ENCODE measurements at regions not wholly inside any gene's neighbourhood (a gene's known extent, or its start where the extent isn't known, plus 50 kb on each side); places are given as distances from the start of the nearest gene placed in this dataset.

DNA sequence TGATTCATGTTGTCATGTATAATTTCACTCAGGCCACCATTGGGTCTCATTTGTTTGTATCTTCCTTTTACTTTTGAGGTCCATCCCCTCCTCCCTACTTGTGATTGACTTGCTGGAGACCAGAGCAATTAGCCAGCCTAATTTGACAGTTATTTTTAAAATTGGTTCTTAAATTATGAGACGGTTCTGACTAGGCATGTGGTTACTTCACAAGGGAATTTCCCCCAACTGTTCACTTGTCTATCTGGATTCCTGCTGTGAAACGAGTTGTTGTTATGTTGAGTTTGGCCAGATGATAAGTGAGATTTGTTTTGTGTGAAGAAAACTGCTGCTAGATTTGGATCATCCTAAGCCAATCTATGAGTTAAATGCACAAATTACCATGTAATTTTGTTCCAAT is 359.1 kb downstream of the BARHL2 start:
- TF ChIP-seq, protein P1, sequence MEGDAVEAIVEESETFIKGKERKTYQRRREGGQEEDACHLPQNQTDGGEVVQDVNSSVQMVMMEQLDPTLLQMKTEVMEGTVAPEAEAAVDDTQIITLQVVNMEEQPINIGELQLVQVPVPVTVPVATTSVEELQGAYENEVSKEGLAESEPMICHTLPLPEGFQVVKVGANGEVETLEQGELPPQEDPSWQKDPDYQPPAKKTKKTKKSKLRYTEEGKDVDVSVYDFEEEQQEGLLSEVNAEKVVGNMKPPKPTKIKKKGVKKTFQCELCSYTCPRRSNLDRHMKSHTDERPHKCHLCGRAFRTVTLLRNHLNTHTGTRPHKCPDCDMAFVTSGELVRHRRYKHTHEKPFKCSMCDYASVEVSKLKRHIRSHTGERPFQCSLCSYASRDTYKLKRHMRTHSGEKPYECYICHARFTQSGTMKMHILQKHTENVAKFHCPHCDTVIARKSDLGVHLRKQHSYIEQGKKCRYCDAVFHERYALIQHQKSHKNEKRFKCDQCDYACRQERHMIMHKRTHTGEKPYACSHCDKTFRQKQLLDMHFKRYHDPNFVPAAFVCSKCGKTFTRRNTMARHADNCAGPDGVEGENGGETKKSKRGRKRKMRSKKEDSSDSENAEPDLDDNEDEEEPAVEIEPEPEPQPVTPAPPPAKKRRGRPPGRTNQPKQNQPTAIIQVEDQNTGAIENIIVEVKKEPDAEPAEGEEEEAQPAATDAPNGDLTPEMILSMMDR (IDR thresholded peaks at IDR 0.05; ENCODE audit: insufficient read depth, low read length), result no peak
- TF ChIP-seq, protein P2, sequence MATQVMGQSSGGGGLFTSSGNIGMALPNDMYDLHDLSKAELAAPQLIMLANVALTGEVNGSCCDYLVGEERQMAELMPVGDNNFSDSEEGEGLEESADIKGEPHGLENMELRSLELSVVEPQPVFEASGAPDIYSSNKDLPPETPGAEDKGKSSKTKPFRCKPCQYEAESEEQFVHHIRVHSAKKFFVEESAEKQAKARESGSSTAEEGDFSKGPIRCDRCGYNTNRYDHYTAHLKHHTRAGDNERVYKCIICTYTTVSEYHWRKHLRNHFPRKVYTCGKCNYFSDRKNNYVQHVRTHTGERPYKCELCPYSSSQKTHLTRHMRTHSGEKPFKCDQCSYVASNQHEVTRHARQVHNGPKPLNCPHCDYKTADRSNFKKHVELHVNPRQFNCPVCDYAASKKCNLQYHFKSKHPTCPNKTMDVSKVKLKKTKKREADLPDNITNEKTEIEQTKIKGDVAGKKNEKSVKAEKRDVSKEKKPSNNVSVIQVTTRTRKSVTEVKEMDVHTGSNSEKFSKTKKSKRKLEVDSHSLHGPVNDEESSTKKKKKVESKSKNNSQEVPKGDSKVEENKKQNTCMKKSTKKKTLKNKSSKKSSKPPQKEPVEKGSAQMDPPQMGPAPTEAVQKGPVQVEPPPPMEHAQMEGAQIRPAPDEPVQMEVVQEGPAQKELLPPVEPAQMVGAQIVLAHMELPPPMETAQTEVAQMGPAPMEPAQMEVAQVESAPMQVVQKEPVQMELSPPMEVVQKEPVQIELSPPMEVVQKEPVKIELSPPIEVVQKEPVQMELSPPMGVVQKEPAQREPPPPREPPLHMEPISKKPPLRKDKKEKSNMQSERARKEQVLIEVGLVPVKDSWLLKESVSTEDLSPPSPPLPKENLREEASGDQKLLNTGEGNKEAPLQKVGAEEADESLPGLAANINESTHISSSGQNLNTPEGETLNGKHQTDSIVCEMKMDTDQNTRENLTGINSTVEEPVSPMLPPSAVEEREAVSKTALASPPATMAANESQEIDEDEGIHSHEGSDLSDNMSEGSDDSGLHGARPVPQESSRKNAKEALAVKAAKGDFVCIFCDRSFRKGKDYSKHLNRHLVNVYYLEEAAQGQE (IDR thresholded peaks at IDR 0.05; ENCODE audit: insufficient replicate concordance, low read depth), result no peak
- no peak for TF ChIP-seq SPI1 (IDR thresholded peaks at IDR 0.05; ENCODE audit: borderline replicate concordance, low read depth)

All from HL-60 (cell line).